WTC11 (cell line): ENCODE measurements at regions not wholly inside any gene's neighbourhood (a gene's known extent, or its start where the extent isn't known, plus 50 kb on each side); places are given as distances from the start of the nearest gene placed in this dataset.

Experiments
- ATAC-seq: fragments of 200-7000 bp; cut with Tn5 transposase; 2 replicates; pipeline ENCODE4 v1.10.0; 2021; ENCODE audit warnings: mild to moderate bottlenecking, moderate library complexity
- CTCF ChIA-PET: fragments of 300-600 bp; sonication (Branson Sonifier 250); formaldehyde crosslinking; loops from one replicate; lab custom pipeline; 2021; ENCODE audit warnings: antibody characterized with exemption; lab: Charles Lee
- POLR2A ChIA-PET: fragments of 350-600 bp; sonication (Branson Sonifier 250); formaldehyde crosslinking; loops from one replicate; lab custom pipeline; 2021; ENCODE audit warnings: antibody characterized with exemption; lab: Charles Lee
- DNase-seq: peaks from one replicate; pipeline ENCODE4 v3.0.0; 2021; ENCODE audit warnings: low spot score
- H3K27ac Mint-ChIP-seq: 2 replicates; pipeline ENCODE4 v1.8.0; 2021; ENCODE audit warnings: mixed read lengths
- H3K27me3 Mint-ChIP-seq: 2 replicates; pipeline ENCODE4 v1.8.0; 2021; ENCODE audit warnings: low read depth, mild to moderate bottlenecking, moderate library complexity, mixed read lengths
- H3K36me3 Mint-ChIP-seq: 2 replicates; pipeline ENCODE4 v1.8.0; 2021; ENCODE audit warnings: mixed read lengths
- H3K4me1 Mint-ChIP-seq: 2 replicates; pipeline ENCODE4 v1.8.0; 2022; ENCODE audit warnings: mixed read lengths
- H3K4me3 Mint-ChIP-seq: 2 replicates; pipeline ENCODE4 v1.8.0; 2021; ENCODE audit warnings: mild to moderate bottlenecking, moderate library complexity, mixed read lengths
- H3K9me3 Mint-ChIP-seq: 2 replicates; pipeline ENCODE4 v1.8.0; 2021; ENCODE audit warnings: mixed read lengths
- AR ChIP-seq: fragments of 250-450 bp; sonication (Bioruptor Pico); IDR thresholded peaks from 2 replicates; pipeline ENCODE4 v1.9.0; 2021; ENCODE audit warnings: mild to moderate bottlenecking
- ELF4 ChIP-seq: sonication (generic); formaldehyde crosslinking; IDR thresholded peaks from 2 replicates; pipeline ENCODE4 v1.8.1; 2022; ENCODE audit warnings: low read depth, mild to moderate bottlenecking, moderate library complexity, missing genetic modification reagents
- NFATC4 ChIP-seq: fragments of 250-450 bp; sonication (Bioruptor Pico); IDR thresholded peaks from 2 replicates; pipeline ENCODE4 v1.9.0; 2021; ENCODE audit warnings: mild to moderate bottlenecking
- OVOL2 ChIP-seq: fragments of 250-450 bp; sonication (Bioruptor Pico); IDR thresholded peaks from 2 replicates; pipeline ENCODE4 v1.9.0; 2021; ENCODE audit warnings: mild to moderate bottlenecking, borderline replicate concordance
- PRRX2 ChIP-seq: fragments of 250-450 bp; sonication (Bioruptor Pico); IDR thresholded peaks from 2 replicates; pipeline ENCODE4 v1.8.0; 2021; ENCODE audit warnings: mild to moderate bottlenecking
- TEAD1 ChIP-seq: sonication (generic); formaldehyde crosslinking; IDR thresholded peaks from 2 replicates; pipeline ENCODE4 v1.8.0; 2022; ENCODE audit warnings: mild to moderate bottlenecking, missing genetic modification reagents
- ZNF232 ChIP-seq: sonication (generic); formaldehyde crosslinking; IDR thresholded peaks from 2 replicates; pipeline ENCODE4 v1.8.0; 2022; ENCODE audit warnings: mild to moderate bottlenecking, missing genetic modification reagents
- ZNF416 ChIP-seq: fragments of 250-450 bp; sonication (Bioruptor Pico); IDR thresholded peaks from 2 replicates; pipeline ENCODE4 v1.9.0; 2021; ENCODE audit warnings: mild to moderate bottlenecking, inconsistent platforms
- ZNF671 ChIP-seq: fragments of 250-450 bp; sonication (Bioruptor Pico); IDR thresholded peaks from 2 replicates; pipeline ENCODE4 v1.8.0; 2021; ENCODE audit warnings: mild to moderate bottlenecking
- TF ChIP-seq, protein P1 (sequence below): fragments of 250-450 bp; sonication (Bioruptor Pico); IDR thresholded peaks from 2 replicates; pipeline ENCODE4 v1.9.0; 2021; ENCODE audit warnings: mild to moderate bottlenecking, borderline replicate concordance
- TF ChIP-seq, protein P2 (sequence below): fragments of 250-450 bp; sonication (Bioruptor Pico); IDR thresholded peaks from 2 replicates; pipeline ENCODE4 v1.8.0; 2021; ENCODE audit warnings: mild to moderate bottlenecking
- TF ChIP-seq, protein P3 (sequence below): sonication (generic); formaldehyde crosslinking; IDR thresholded peaks from 2 replicates; pipeline ENCODE4 v1.8.0; 2022; ENCODE audit warnings: missing genetic modification reagents
- TF ChIP-seq, protein P4 (sequence below): sonication (generic); formaldehyde crosslinking; IDR thresholded peaks from 2 replicates; pipeline ENCODE4 v1.8.1; 2023; ENCODE audit warnings: mild to moderate bottlenecking, missing genetic modification reagents
- TF ChIP-seq, protein P5 (sequence below): sonication (generic); formaldehyde crosslinking; IDR thresholded peaks from 2 replicates; pipeline ENCODE4 v1.8.1; 2023; ENCODE audit warnings: mild to moderate bottlenecking, missing genetic modification reagents, borderline replicate concordance

GRCh38 chr3:64354221-64354620 is 129.0 kb upstream of the PRICKLE2 start (continued):
- TF ChIP-seq, protein P1, sequence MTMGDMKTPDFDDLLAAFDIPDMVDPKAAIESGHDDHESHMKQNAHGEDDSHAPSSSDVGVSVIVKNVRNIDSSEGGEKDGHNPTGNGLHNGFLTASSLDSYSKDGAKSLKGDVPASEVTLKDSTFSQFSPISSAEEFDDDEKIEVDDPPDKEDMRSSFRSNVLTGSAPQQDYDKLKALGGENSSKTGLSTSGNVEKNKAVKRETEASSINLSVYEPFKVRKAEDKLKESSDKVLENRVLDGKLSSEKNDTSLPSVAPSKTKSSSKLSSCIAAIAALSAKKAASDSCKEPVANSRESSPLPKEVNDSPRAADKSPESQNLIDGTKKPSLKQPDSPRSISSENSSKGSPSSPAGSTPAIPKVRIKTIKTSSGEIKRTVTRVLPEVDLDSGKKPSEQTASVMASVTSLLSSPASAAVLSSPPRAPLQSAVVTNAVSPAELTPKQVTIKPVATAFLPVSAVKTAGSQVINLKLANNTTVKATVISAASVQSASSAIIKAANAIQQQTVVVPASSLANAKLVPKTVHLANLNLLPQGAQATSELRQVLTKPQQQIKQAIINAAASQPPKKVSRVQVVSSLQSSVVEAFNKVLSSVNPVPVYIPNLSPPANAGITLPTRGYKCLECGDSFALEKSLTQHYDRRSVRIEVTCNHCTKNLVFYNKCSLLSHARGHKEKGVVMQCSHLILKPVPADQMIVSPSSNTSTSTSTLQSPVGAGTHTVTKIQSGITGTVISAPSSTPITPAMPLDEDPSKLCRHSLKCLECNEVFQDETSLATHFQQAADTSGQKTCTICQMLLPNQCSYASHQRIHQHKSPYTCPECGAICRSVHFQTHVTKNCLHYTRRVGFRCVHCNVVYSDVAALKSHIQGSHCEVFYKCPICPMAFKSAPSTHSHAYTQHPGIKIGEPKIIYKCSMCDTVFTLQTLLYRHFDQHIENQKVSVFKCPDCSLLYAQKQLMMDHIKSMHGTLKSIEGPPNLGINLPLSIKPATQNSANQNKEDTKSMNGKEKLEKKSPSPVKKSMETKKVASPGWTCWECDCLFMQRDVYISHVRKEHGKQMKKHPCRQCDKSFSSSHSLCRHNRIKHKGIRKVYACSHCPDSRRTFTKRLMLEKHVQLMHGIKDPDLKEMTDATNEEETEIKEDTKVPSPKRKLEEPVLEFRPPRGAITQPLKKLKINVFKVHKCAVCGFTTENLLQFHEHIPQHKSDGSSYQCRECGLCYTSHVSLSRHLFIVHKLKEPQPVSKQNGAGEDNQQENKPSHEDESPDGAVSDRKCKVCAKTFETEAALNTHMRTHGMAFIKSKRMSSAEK (CRISPR knock-in tag): no peak
- TF ChIP-seq, protein P2, sequence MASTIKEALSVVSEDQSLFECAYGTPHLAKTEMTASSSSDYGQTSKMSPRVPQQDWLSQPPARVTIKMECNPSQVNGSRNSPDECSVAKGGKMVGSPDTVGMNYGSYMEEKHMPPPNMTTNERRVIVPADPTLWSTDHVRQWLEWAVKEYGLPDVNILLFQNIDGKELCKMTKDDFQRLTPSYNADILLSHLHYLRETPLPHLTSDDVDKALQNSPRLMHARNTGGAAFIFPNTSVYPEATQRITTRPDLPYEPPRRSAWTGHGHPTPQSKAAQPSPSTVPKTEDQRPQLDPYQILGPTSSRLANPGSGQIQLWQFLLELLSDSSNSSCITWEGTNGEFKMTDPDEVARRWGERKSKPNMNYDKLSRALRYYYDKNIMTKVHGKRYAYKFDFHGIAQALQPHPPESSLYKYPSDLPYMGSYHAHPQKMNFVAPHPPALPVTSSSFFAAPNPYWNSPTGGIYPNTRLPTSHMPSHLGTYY: no peak
- TF ChIP-seq, protein P3, sequence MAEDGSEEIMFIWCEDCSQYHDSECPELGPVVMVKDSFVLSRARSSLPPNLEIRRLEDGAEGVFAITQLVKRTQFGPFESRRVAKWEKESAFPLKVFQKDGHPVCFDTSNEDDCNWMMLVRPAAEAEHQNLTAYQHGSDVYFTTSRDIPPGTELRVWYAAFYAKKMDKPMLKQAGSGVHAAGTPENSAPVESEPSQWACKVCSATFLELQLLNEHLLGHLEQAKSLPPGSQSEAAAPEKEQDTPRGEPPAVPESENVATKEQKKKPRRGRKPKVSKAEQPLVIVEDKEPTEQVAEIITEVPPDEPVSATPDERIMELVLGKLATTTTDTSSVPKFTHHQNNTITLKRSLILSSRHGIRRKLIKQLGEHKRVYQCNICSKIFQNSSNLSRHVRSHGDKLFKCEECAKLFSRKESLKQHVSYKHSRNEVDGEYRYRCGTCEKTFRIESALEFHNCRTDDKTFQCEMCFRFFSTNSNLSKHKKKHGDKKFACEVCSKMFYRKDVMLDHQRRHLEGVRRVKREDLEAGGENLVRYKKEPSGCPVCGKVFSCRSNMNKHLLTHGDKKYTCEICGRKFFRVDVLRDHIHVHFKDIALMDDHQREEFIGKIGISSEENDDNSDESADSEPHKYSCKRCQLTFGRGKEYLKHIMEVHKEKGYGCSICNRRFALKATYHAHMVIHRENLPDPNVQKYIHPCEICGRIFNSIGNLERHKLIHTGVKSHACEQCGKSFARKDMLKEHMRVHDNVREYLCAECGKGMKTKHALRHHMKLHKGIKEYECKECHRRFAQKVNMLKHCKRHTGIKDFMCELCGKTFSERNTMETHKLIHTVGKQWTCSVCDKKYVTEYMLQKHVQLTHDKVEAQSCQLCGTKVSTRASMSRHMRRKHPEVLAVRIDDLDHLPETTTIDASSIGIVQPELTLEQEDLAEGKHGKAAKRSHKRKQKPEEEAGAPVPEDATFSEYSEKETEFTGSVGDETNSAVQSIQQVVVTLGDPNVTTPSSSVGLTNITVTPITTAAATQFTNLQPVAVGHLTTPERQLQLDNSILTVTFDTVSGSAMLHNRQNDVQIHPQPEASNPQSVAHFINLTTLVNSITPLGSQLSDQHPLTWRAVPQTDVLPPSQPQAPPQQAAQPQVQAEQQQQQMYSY (CRISPR knock-in tag): no peak
- no peak for TF ChIP-seq AR (CRISPR knock-in tag)

- ATAC-seq: no peak
- ChIA-PET POLR2A (no interaction called here), CTCF (interaction anchor here (0.6 kb wide), 1 partner anchor 52 kb away, joined by 3 read pairs; no protein-coding TSS in a partner anchor)
- no peak overlapping the region for H3K4me3 Mint-ChIP-seq
- no peak overlapping the region for H3K27ac Mint-ChIP-seq
- no peak for TF ChIP-seq PRRX2 (CRISPR knock-in tag)
- no peak for TF ChIP-seq ZNF671 (CRISPR knock-in tag)
- no peak for TF ChIP-seq ZNF232 (CRISPR knock-in tag)
- TF ChIP-seq OVOL2 (CRISPR knock-in tag): no peak
- TF ChIP-seq TEAD1 (CRISPR knock-in tag): no peak
- TF ChIP-seq, protein P4, sequence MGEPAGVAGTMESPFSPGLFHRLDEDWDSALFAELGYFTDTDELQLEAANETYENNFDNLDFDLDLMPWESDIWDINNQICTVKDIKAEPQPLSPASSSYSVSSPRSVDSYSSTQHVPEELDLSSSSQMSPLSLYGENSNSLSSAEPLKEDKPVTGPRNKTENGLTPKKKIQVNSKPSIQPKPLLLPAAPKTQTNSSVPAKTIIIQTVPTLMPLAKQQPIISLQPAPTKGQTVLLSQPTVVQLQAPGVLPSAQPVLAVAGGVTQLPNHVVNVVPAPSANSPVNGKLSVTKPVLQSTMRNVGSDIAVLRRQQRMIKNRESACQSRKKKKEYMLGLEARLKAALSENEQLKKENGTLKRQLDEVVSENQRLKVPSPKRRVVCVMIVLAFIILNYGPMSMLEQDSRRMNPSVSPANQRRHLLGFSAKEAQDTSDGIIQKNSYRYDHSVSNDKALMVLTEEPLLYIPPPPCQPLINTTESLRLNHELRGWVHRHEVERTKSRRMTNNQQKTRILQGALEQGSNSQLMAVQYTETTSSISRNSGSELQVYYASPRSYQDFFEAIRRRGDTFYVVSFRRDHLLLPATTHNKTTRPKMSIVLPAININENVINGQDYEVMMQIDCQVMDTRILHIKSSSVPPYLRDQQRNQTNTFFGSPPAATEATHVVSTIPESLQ (CRISPR knock-in tag): no peak
- no peak for TF ChIP-seq ZNF416 (CRISPR knock-in tag)
- TF ChIP-seq, protein P5, sequence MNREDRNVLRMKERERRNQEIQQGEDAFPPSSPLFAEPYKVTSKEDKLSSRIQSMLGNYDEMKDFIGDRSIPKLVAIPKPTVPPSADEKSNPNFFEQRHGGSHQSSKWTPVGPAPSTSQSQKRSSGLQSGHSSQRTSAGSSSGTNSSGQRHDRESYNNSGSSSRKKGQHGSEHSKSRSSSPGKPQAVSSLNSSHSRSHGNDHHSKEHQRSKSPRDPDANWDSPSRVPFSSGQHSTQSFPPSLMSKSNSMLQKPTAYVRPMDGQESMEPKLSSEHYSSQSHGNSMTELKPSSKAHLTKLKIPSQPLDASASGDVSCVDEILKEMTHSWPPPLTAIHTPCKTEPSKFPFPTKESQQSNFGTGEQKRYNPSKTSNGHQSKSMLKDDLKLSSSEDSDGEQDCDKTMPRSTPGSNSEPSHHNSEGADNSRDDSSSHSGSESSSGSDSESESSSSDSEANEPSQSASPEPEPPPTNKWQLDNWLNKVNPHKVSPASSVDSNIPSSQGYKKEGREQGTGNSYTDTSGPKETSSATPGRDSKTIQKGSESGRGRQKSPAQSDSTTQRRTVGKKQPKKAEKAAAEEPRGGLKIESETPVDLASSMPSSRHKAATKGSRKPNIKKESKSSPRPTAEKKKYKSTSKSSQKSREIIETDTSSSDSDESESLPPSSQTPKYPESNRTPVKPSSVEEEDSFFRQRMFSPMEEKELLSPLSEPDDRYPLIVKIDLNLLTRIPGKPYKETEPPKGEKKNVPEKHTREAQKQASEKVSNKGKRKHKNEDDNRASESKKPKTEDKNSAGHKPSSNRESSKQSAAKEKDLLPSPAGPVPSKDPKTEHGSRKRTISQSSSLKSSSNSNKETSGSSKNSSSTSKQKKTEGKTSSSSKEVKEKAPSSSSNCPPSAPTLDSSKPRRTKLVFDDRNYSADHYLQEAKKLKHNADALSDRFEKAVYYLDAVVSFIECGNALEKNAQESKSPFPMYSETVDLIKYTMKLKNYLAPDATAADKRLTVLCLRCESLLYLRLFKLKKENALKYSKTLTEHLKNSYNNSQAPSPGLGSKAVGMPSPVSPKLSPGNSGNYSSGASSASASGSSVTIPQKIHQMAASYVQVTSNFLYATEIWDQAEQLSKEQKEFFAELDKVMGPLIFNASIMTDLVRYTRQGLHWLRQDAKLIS (CRISPR knock-in tag): no peak
- TF ChIP-seq NFATC4: no peak
- TF ChIP-seq ELF4 (CRISPR knock-in tag): no peak
- H3K4me1 Mint-ChIP-seq: peaks cover 11% of the 10 kb centered on the region
- H3K27me3 Mint-ChIP-seq: no peaks in the 10 kb centered on the region
- no peaks in the 10 kb centered on the region for H3K36me3 Mint-ChIP-seq
- DNase-seq: no peak
- H3K9me3 Mint-ChIP-seq: no peaks in the 10 kb centered on the region
Observed at GRCh38 chr3:64353226-64353625, 128.0 kb upstream of the PRICKLE2 start.
